ENCODE measurements at regions not wholly inside any gene's neighbourhood (a gene's known extent, or its start where the extent isn't known, plus 50 kb on each side); places are given as distances from the start of the nearest gene placed in this dataset.
A peak's percentile ranks its signal among the peaks of the same experiment; 100 is the strongest.

DNA sequence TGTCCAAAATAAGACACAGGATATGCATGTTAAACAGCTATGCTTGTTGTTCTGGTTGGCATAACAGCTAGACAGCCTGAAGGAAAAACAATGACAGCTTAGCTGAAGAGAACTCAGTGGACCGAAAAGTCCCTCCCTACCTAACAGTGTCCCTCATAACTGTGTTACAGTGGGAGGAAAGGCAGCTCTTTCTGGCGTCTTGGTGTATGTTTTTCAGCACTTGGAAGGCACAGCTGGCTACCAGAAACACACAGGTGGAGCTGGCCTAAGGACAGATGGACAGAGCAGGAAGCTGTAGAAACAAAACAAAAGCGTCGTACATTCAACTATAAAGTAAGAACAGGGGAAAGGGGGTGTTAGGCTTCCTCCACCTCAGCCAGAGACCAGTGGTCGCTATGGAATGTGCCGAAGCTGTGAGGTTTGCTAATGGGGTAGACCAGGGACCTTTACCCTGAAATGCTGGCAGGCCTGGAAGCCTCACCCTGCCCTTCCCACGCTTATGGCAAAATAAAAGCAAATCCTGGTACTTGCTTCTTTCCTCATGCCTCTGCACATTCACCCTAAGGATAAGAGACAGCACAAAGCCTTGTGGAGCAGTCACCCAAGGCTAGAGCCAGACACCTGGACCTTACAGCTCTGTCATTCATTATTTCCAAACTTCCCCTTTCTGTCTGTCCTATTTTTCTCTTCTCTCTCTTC, 103.5 kb upstream of the TRIB2 start:
- ChIA-PET POLR2A (no interaction called here), CTCF (no interaction called here)
- H3K36me3 ChIP-seq (ENCODE audit: control insufficient read depth, insufficient read depth, low read length) = no peaks in the 10 kb centered on the region
- ATAC-seq (peak; percentile 80), DNase-seq (ENCODE audit: low read depth, low spot score) (no peak)
- BruUV-seq (replicated peaks) = no TSS peak
- in situ Hi-C loops (cut with HindIII; ENCODE audit: low pct_unique_long_range_greater_than_20kb, low sequenced_read_pairs) (no loop called here), intact Hi-C loops (cut with micrococcal nuclease; ENCODE audit: unreplicated experiment) (no loop called here)
- peak overlapping the region in 1 of 2 experiments; percentile 14; a peak in 2 of 4 replicates for H3K4me3 ChIP-seq (ENCODE audit: low read depth in 2 of 2, low read length in 2 of 2)
- H3K27ac ChIP-seq (ENCODE audit: low read length) = peak overlapping the region; percentile 12; the same call in 1 of the 2 replicates
- no peaks in the 10 kb centered on the region; the same call in 1 of the 2 replicates for H3K4me1 ChIP-seq (ENCODE audit: control insufficient read depth, insufficient read depth, low read length)
- H3K9me3 ChIP-seq (ENCODE audit: control insufficient read depth, insufficient read depth, low read depth, low read length) = no peaks in the 10 kb centered on the region
- no peaks in the 10 kb centered on the region for H3K27me3 ChIP-seq (ENCODE audit: control insufficient read depth, insufficient read depth, low read length)
- TF ChIP-seq, protein P1, sequence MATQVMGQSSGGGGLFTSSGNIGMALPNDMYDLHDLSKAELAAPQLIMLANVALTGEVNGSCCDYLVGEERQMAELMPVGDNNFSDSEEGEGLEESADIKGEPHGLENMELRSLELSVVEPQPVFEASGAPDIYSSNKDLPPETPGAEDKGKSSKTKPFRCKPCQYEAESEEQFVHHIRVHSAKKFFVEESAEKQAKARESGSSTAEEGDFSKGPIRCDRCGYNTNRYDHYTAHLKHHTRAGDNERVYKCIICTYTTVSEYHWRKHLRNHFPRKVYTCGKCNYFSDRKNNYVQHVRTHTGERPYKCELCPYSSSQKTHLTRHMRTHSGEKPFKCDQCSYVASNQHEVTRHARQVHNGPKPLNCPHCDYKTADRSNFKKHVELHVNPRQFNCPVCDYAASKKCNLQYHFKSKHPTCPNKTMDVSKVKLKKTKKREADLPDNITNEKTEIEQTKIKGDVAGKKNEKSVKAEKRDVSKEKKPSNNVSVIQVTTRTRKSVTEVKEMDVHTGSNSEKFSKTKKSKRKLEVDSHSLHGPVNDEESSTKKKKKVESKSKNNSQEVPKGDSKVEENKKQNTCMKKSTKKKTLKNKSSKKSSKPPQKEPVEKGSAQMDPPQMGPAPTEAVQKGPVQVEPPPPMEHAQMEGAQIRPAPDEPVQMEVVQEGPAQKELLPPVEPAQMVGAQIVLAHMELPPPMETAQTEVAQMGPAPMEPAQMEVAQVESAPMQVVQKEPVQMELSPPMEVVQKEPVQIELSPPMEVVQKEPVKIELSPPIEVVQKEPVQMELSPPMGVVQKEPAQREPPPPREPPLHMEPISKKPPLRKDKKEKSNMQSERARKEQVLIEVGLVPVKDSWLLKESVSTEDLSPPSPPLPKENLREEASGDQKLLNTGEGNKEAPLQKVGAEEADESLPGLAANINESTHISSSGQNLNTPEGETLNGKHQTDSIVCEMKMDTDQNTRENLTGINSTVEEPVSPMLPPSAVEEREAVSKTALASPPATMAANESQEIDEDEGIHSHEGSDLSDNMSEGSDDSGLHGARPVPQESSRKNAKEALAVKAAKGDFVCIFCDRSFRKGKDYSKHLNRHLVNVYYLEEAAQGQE (IDR thresholded peaks at IDR 0.05; ENCODE audit: insufficient read depth in 1 of 2, low read depth in 2 of 2, low read length in 1 of 2) = no peak
- TF ChIP-seq, protein P2, sequence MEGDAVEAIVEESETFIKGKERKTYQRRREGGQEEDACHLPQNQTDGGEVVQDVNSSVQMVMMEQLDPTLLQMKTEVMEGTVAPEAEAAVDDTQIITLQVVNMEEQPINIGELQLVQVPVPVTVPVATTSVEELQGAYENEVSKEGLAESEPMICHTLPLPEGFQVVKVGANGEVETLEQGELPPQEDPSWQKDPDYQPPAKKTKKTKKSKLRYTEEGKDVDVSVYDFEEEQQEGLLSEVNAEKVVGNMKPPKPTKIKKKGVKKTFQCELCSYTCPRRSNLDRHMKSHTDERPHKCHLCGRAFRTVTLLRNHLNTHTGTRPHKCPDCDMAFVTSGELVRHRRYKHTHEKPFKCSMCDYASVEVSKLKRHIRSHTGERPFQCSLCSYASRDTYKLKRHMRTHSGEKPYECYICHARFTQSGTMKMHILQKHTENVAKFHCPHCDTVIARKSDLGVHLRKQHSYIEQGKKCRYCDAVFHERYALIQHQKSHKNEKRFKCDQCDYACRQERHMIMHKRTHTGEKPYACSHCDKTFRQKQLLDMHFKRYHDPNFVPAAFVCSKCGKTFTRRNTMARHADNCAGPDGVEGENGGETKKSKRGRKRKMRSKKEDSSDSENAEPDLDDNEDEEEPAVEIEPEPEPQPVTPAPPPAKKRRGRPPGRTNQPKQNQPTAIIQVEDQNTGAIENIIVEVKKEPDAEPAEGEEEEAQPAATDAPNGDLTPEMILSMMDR (IDR thresholded peaks at IDR 0.05) = no peak
- TF ChIP-seq SIN3A (IDR thresholded peaks at IDR 0.05; ENCODE audit: borderline replicate concordance, insufficient read depth, low read depth, low read length) = no peak
- TF ChIP-seq POLR2AphosphoS5 (IDR thresholded peaks at IDR 0.05; ENCODE audit: low read depth, low read length) = no peak
- no peak for TF ChIP-seq TCF7L2 (IDR thresholded peaks at IDR 0.05; ENCODE audit: low read depth, low read length)

GRCh38 chr2:12615509-12615908, 101.2 kb upstream of the TRIB2 start:
- BruUV-seq (replicated peaks) = no TSS peak
- POLR2A ChIA-PET = no interaction called here
- intact Hi-C loops (cut with micrococcal nuclease; ENCODE audit: unreplicated experiment) = no loop called here

More at GRCh38 chr2:12615509-12615908, 101.2 kb upstream of the TRIB2 start:
- H3K27me3 ChIP-seq (ENCODE audit: control insufficient read depth, insufficient read depth, low read length) = no peaks in the 10 kb centered on the region
- H3K9me3 ChIP-seq (ENCODE audit: control insufficient read depth, insufficient read depth, low read depth, low read length) = no peaks in the 10 kb centered on the region
- no peak for DNase-seq (ENCODE audit: low read depth, low spot score)
- no peak overlapping the region for H3K27ac ChIP-seq (ENCODE audit: low read length)
- CTCF ChIA-PET = no interaction called here
- H3K4me3 ChIP-seq (ENCODE audit: low read depth in 2 of 2, low read length in 2 of 2) = no peak overlapping the region
- no peaks in the 10 kb centered on the region for H3K36me3 ChIP-seq (ENCODE audit: control insufficient read depth, insufficient read depth, low read length)
- in situ Hi-C loops (cut with HindIII; ENCODE audit: low pct_unique_long_range_greater_than_20kb, low sequenced_read_pairs) = no loop called here
- no peak for ATAC-seq
- H3K4me1 ChIP-seq (ENCODE audit: control insufficient read depth, insufficient read depth, low read length) = no peaks in the 10 kb centered on the region; the same call in 1 of the 2 replicates
- TF ChIP-seq POLR2AphosphoS5 (IDR thresholded peaks at IDR 0.05; ENCODE audit: low read depth, low read length) = no peak
- TF ChIP-seq, protein P1 (IDR thresholded peaks at IDR 0.05; ENCODE audit: insufficient read depth in 1 of 2, low read depth in 2 of 2, low read length in 1 of 2) = no peak
- TF ChIP-seq, protein P2 (IDR thresholded peaks at IDR 0.05) = no peak
- no peak for TF ChIP-seq TCF7L2 (IDR thresholded peaks at IDR 0.05; ENCODE audit: low read depth, low read length)
- no peak for TF ChIP-seq SIN3A (IDR thresholded peaks at IDR 0.05; ENCODE audit: borderline replicate concordance, insufficient read depth, low read depth, low read length)

Measured in Panc1 (cell line).